Stimulated activated CD4-positive, alpha-beta T cell treated with anti-CD3 and anti-CD28 coated beads, TNF-alpha, amount 100 ng/mL, for 24 hours (primary cell): ENCODE measurements at regions not wholly inside any gene's neighbourhood (a gene's known extent, or its start where the extent isn't known, plus 50 kb on each side); places are given as distances from the start of the nearest gene placed in this dataset.
"Not testable (repeated sequence)": the region's sequence is repeated elsewhere in the genome, so short reads cannot be mapped to it uniquely, and the experiment has no call there.

Experiments used
- DNase-seq, 3 experiments: peaks; one replicate each; pipeline ENCODE4 v3.0.0-alpha.2; 2020; ENCODE audit warnings: low read depth in 3 of 3

DNA sequence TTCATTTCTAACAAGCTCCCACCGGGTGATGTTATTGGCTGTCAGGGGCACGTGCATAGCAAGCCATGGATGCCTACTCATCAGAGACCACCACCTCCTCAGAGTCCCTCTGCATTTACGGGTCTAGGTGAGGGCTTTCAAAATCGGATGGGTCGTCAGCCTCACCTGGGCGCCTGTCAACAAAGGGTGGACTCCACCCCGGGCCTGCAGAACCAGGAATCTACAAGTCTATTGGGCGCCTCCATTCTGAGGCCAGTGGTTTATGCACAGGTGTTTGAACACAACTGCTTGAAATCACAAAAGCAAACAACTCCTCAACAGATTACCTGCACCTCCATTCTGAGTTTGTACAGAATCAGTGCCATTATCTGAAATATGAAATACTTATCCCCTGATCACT lies 318.9 kb downstream of the PTTG2 start:
- no peak for DNase-seq

DNA sequence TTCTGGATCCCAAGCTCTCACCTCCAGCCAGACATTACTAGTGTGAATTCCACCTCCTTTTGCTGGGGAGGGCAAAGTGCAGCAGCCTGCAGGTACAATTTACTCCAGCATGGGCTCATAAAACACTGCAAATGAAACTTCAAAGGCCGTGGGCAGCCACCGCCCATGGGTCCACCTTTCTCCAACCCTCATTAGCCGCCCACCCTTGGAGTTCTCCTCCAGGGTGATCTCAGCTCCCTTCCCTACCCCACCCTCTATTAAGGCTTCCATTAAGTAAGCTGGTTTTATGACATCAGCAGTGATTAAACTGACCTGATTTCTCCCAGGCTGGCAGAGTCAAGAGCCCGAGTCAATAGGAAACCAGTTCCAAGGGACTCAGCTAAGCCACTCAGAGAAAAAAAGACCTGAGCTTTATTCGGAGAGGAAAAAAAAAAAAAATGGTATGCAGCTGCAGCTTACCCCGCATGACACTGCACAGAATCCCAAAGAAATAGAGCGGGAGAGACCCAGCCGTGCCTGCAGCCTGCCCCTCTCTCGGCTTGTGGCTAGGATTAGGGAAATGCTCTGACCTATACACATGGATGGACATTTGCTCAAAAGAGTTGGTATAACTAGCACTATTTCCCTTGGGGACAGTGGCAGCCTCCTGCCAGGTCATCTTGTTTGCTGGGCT lies 319.6 kb downstream of the PTTG2 start:
- DNase-seq: no peak

DNA sequence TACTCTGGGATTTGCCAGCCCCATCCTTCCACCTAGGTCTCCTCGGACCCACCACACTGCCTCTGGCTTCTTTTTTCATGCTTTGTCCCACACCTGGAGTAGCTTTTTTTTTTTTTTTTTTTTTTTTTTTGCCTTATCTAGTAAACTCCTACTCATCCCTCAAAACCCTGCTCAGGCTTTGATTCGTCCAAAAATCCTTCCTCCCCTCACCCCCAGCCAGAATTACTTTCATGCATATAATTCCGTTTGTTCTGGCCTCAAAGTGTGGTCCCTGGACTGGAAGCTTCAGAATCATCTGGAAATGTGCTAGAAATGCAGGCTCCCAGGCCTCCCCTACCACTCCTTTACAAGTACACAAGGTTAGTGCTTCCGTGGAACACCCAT lies 320.1 kb downstream of the PTTG2 start:
- DNase-seq: no peak

DNA sequence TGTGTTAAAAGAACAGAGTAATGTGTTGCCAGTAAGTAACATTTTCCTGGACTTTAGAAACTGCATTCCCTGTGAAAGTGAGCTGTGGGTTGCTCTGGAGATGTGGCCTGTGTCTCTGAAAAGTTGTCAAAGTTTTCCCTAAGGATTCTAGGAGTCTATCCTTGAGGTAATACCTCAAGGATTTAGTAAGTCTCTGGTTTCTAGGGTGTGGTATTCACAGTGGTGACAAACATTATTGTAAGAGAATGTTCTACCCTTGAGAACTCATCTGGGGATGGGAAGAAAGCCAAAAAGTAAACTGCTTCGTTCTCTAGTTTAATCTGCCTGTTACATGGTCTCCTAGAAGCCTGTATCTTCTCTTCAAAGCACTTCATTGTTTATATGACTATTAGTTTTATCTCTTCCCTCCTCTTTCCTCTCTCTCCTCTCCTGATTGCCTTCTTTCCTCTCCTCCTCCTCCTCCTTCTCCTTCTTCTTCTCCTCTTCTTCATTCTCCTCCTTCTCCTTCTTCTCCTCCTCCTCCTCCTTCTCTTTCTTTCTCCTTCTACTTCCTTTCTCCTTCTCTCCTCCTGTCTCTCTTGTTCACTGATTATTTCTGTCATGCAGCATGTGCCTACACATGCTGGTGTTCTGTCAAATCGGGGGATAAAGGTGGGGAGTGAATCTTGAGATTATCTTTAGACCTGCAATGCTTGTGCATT lies 321.3 kb downstream of the PTTG2 start:
- DNase-seq: no peak

DNA sequence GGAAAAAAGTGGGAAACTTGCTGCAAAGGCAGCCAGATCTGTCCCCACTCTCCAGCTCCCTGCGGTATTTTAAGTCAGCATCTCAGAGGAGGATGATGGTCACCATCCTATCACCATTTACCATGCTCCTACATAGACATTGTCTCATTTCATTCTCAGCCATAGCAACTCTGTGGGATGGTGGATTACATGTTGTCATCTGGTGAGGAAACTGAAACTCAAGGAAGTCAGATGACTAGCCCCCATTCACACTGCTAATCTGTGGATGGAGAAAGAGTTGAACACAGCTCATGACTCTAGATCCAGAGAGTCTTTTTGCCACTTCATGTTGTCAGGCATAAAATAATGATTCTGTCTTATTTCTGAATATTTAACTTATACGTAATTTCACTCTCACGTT lies 323.5 kb downstream of the PTTG2 start:
- no peak for DNase-seq

DNA sequence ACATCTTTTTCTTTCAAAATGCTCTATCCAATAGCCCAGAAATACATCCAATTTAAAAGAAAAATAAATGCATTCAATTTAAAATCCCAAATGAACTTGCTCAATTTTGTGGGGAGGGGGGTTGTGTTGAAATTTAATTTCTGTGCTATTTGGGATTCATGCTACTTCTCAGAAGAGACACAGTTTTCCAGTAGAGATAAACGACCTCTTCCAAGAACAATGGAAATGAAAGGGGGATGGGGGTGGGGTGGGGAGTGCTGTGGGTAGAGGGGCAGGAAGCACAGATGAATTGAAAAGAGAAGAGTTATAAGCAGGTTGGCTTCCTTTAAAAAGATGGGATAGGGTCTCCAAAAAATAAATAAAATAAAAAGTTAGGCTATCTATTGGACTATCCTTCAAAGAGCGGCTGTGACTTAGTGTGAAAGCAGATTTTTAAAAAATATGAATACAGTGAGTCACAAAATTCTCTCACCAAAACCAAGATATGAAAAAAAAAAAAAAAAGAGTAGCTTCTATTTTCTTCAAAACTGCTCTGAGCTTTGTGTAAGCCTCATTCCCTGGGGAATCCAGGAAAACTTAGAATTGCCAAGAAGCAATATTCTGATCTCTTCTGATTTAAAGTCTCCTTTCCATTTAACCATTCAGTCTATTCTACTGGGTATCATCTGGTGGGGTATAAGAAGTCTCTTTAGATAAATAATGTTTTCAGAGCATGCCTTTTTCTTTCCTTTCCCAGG lies 324.3 kb downstream of the PTTG2 start:
- DNase-seq: no peak

DNA sequence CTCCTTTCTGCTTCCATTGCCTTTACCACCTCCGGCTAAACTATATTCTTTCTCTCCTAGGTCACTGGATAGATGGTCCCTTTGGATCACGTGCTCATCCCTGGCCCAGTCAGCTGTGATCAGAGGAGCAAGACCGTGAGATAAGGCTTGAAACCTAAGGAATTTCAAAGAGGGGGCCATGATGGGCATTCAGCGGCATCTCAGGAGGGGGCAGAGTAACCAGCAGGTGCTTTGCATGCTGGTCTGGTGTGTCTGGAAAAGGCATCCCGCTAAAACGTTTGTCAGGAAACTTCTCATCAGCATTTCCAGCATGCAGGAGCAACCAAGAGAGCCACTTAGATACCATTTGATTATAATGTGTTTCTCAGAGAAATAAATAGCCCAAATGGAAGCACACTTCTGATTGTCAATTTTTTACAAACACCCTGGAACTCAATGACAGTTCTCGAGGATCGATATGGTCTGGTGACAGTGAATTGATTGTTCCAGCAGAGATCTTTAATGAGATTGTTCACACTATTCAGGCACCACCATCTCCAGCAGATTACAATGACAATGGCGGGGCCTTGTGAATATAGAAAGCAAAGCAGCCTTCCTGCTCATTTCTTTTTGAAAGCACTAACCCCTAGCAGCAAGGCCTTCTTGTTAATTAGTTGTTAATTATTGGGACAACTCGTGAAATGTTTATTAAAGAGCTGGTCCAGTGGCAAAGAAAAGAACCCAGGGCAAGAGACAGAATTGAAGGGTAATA lies 327.1 kb downstream of the PTTG2 start:
- no peak for DNase-seq

DNA sequence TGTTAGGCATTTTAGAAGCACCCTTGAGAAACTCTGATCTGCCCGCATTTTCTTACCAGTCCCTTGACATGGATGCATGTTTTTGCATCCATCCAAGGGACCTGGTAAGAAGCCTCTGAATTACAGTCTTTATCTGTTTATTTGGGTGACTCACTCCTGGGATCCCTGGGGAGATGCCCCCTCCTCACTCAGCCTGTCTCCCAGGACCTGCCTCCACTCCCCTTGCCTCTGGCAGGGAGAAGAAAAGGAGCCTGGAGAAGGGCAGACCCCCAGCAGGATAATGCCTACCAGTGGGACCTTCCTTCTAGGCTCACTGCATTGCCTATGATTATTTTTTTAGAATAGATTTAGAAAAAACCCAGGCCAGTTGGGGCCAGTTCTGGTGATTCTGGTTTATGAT lies 329.4 kb downstream of the PTTG2 start:
- no peak for DNase-seq

DNA sequence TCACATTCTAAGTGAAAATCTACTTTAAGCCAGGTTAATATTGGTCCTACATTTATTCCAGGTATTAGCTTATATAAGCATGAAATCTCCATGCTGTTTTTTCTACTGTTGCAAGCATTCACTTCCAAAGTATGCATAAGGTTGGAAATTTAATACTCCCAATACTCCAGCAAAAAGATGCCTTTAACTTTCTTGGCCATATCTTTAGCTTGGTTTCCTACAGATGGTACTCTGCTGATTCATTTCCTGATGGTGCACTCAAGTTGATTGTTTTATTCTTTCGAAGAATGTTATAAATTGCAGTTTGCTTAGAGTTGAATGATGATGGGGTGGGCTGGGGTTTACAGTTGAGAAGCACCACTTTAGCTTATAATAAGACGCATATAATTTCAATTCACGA lies 330.2 kb downstream of the PTTG2 start:
- DNase-seq: no peak

DNA sequence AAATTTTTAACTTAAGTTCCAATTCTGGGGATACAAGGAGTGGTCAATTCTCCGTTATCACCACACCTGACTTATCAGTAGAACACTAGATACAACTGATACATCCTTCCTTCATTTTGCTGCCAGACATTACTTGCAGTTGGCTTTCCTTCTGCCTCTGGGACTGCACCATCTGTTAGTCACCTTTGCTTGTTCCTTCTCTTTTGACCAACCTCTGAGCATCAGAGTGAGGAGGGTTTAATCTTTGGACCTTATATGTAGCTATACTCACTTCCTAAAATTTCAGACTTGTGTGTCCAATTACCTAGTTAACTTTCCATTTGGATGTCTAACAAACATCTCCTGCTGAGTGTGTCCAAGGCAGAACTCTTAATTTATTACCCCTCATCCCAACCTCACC lies 330.7 kb downstream of the PTTG2 start:
- DNase-seq: no peak

DNA sequence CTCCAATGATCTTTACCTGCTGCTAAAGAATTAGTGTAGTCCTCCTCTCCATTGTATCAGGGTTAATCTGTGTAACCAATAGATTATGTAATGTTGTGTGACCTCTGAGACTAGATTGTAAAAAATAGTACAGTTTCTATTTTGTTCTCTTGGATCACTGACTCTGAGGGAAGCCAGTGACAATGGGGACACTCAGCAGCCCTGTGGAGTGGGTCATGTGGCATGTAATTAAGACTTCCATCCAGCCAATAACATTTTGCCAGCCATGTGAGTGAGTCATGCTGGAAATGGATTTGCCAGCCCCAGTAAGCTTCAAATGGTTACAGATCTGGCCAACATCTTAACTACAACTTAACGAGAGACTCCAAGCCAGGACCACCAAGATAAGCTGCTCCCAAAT lies 332.3 kb downstream of the PTTG2 start:
- no peak for DNase-seq

DNA sequence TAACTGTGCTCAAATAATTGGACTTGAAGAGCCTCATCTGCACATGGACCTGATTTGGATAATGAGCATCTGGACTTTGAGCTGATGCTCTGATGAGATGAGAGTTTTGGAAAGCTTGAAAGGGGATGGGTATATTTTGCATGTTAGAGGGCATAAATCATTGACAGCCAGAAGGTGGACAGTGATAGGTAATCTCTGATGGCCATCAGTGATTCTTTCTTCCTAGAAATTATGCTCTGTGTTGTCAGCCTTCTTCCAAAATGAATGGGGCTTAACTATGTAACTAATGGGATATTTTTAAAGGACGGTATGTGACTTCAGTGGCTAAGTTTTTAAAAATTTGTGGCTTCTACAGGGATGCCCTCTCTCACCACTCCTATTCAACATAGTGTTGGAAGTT lies 334.0 kb downstream of the PTTG2 start:
- DNase-seq: no peak

DNA sequence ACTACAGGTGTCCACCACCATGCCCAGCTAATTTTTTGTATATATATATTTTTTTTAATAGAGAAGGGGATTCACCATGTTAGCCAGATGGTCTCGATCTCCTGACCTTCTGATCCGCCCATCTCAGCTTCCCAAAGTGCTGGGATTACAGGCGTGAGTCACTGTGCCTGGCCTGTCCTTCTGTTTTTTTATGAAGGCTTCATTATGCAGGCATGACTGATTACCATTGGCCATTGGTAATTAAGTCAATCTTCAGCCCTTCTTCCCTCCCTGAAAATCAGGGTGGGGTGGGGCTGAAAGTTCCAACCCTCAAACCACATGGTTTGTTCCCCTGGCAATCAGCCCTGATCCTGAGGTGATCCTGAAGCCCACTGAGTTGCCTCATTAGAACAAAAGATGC lies 336.9 kb downstream of the PTTG2 start:
- no peak for DNase-seq

DNA sequence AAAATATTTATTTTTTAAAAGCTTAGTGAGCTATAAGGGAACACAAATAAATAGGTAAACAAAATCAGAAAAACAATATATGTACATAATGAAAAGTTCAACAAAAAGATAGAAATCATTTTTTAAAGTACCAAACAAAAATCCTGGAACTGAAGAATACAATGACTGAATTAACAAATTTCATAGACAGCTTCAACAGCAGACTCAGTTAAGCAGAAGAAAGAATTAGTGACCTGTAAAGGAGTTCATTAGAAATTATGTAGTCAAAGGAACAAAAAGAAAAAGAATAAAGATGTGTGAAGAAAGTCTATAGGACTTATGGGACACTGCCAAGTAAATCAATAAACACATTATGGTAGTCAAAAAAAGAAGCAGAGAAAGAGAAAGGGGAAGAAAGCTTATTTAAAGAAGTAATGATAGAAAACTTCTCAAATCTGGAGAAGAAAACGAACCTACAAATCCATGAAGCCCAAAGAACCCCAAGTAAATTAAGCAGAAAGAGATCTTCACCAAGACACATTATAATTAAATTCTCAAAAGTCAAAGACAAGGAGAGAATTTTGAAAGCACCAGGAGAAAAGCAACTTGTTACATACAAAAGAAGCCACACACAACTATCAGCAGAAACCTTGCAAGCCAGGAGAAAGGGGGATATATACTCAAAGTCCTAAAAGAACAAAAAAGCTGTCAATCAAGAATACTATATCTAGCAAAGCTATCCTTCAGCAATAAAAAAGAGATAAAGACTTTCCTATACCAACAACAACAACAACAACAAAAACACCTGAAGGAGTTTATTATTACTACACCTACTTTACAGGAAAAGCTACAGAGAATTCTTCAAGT lies 338.9 kb downstream of the PTTG2 start:
- DNase-seq: no peak

DNA sequence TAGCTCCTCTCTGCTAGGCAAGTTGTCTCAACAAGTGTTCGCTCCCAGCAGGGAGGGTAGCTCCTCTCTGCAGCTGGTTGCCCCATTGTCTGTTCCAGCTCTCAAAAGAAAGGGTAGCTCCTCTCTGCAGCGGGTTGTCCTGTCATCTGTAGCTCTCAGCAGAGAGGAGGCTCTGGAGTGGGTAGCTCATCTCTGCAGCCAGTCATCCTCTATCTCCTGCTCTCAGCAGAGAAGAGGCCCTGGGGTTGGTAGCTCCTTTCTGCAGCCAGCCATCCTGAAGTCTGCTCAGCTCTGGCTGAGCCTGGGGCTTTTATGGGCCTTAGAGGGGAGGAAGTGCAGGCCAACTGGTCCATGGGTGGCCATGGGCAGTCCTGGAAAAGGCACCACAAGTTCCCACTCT lies 342.7 kb downstream of the PTTG2 start:
- no peak for DNase-seq

DNA sequence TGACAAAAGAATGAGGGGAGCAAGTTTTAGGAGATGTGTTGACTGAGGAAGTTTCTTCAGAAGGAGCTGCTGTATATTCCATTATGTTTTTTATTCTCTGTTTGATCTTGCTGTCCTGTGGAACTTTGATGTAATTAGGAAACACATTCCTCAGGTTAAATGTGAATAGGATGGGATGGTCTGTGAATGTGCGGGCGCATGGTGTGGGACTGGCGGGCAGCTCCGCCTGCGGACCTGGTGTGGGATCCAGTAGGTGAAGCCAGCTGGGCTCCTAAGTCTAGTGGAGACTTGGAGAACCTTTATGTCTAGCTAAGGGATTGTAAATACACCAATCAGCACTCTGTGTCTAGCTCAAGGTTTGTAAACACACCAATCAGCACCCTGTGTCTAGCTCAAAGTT lies 344.3 kb downstream of the PTTG2 start:
- not testable (repeated sequence) for DNase-seq

DNA sequence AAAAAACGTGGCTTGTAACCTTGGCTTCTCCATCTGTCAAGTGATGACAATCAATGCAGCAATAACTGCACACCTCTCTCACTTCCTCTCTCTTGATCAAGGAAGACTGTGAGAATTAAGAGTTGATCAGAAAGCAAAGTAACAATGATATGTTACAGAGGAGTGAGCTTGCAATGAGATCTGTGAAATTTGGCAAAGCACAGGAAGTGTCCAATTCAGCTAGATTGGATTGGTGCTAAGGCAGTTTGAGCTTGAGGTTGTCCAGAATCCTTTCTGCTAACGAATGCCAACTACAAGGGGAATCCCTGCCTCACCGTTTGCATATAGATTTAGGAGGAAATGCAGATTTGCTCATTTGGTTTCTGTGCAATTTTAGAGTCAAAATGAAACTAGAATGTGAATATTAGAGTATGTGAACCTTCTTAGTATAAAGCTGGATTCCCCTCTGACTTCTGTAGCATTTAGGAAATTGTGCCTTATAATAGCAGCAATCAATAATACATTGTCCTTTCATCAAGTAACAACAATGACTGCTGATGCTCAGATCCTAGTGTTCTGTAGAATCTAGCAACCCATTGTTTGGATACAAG lies 346.4 kb downstream of the PTTG2 start:
- peak in 1 of 3 experiments; percentile 12 for DNase-seq

DNA sequence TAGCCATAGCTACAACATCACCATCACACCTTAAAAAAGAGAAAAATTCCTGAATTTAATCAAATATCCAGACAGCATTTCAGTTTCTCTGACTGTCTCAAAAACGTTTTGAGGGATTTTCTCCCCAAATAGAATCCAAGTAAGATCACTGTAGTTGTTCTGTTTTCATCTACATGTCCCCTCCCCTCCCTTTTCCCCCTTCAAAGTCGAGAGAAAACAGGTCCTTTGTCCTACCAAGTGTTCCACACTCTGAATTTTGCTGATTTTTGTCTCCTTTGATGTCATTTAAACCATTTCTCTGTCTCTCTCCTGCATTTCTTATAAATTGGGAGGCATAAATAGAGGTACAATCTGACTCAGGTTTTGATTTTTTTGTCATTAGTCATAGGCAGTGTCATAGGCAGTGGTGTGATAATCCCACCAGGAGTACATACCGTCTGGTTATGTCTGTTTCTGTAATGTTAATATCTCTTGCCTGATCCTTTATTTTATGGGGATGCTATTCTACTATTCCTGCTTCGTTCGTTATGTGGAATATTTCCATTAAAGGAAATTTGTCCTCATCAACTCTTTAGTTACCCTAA lies 348.6 kb downstream of the PTTG2 start:
- no peak for DNase-seq

DNA sequence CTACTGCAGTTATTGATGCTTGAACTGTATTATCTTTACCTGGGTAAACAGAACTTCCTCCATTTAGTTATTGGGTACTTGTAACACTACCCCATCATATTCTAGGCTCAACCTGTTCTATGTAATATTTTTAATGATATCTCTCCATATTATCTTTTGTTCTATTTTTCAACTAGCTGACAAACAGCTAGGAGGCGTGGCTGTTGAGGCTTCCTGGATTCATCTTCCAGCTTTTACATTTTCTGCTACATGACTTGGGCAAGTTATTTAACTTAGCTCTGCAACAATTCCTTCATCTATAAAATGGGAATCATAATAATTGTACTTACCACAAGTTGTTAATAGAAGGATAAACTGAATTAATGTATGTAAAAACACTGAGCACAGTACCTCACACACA lies 349.3 kb downstream of the PTTG2 start:
- no peak for DNase-seq

DNA sequence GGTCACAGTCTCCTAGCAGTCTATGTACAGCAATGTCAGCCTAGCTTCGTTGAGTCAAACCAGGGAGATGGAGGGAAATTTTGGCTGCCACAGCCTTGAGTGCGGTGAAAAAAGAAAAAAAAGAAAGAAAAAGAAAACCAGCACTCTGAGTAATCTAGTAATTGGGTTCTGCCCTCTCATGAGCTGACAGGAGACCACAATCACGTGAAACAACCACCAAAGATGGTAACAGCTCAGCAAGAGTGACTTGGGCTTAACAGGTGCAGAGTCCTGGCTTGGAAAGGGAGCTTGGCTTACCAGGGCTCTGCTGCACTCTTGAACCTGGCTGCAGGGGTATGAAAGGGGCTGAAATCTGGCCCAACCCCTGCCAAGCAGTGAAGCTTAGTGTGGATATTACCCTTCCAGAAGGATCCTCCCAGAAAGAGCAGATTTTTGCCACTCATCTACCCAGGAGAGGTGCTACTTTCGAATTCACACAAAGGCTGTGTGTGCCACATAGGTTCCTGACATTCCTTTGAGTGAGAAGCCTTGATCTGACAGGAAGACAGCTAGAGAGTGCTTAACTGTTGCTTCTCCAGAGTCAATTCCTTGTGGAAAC lies 350.3 kb downstream of the PTTG2 start:
- DNase-seq: peak; percentile 46 to 65 (median 51)
